Lower leg skin (tissue), 3 donors: ENCODE measurements at regions not wholly inside any gene's neighbourhood (a gene's known extent, or its start where the extent isn't known, plus 50 kb on each side); places are given as distances from the start of the nearest gene placed in this dataset.

Experiments
- CTCF ChIP-seq, 3 donors: fragments of 450-650 bp; IDR thresholded peaks; one replicate each; pipeline ENCODE4 v1.5.1; 2016; ENCODE audit warnings: antibody characterized with exemption in 3 of 3, mild to moderate bottlenecking in 3 of 3, moderate library complexity in 2 of 3
- POLR2A ChIP-seq, 2 donors: fragments of 450-650 bp; IDR thresholded peaks; one replicate each; pipeline ENCODE4 v1.6.1; 2016 to 2017; ENCODE audit warnings: antibody characterized with exemption in 2 of 2, mild to moderate bottlenecking in 1 of 2, moderate library complexity in 1 of 2

GRCh38 chr11:98068251-98068650, 952.5 kb upstream of the CNTN5 start:
- TF ChIP-seq CTCF (IDR thresholded peaks at IDR 0.05), result no peak
- TF ChIP-seq POLR2A (IDR thresholded peaks at IDR 0.05), result no peak
